Endothelial cell of umbilical vein (primary cell): ENCODE measurements at regions not wholly inside any gene's neighbourhood (a gene's known extent, or its start where the extent isn't known, plus 50 kb on each side); places are given as distances from the start of the nearest gene placed in this dataset.

ENCODE experiments used
- CTCF ChIP-seq, 2 donors: IDR thresholded peaks; 1 replicate in 1 of 2; 2 replicates in 1 of 2; pipeline ENCODE4 v1.5.1; 2011; ENCODE audit warnings: low read length in 2 of 2, mild to moderate bottlenecking in 2 of 2, moderate library complexity in 2 of 2, control low read depth in 1 of 2, inconsistent platforms in 1 of 2, low read depth in 1 of 2; ENCODE audit not compliant: insufficient read depth in 1 of 2; ENCODE audit errors: extremely low read depth in 1 of 2
- GATA2 ChIP-seq: IDR thresholded peaks from 2 replicates; pipeline ENCODE4 v1.7.0; 2011; ENCODE audit warnings: low read depth, mild to moderate bottlenecking, moderate library complexity, mixed read lengths, low read length; ENCODE audit not compliant: insufficient read length, insufficient read depth
- JUN ChIP-seq: IDR thresholded peaks from 2 replicates; pipeline ENCODE4 v1.6.1; 2011; ENCODE audit warnings: borderline replicate concordance, low read depth; ENCODE audit not compliant: insufficient read length, insufficient read depth
- POLR2A ChIP-seq: IDR thresholded peaks from 2 replicates; pipeline ENCODE4 v1.6.1; 2012; ENCODE audit warnings: low read depth, mild to moderate bottlenecking, control low read depth, low read length
- POLR2AphosphoS5 ChIP-seq: IDR thresholded peaks from 2 replicates; pipeline ENCODE4 v1.6.1; 2012; ENCODE audit warnings: low read depth, mild to moderate bottlenecking, control low read depth, low read length, moderate library complexity; ENCODE audit not compliant: insufficient read depth

- no peak for TF ChIP-seq CTCF (IDR thresholded peaks at IDR 0.05; ENCODE audit: extremely low read depth in 1 of 2, insufficient read depth in 1 of 2, low read depth in 1 of 2, low read length in 2 of 2)
- TF ChIP-seq POLR2A, result no peak
- no peak for TF ChIP-seq POLR2AphosphoS5
- no peak for TF ChIP-seq JUN
- no peak for TF ChIP-seq GATA2
These were observed 612.9 kb upstream of the USP24 start for GRCh38 chr1:55828044-55828443.
